Inflammatory macrophage (primary cell): ENCODE measurements at regions not wholly inside any gene's neighbourhood (a gene's known extent, or its start where the extent isn't known, plus 50 kb on each side); places are given as distances from the start of the nearest gene placed in this dataset.
"Not testable (repeated sequence)": the region's sequence is repeated elsewhere in the genome, so short reads cannot be mapped to it uniquely, and the experiment has no call there.

Experiments used
- DNase-seq, 2 donors: peaks; one replicate each; pipeline ENCODE4 v3.0.0-alpha.2; 2020 to 2022

- DNase-seq: no peak
Observed at GRCh38 chr1:68675336-68675735, 178.5 kb upstream of the DEPDC1 start.

- DNase-seq: no peak
Observed at GRCh38 chr1:68677684-68678351, 180.9 kb upstream of the DEPDC1 start.

- no peak for DNase-seq
Observed at GRCh38 chr1:68696221-68696620, 199.3 kb upstream of the DEPDC1 start.

- DNase-seq: no peak
Observed at GRCh38 chr1:68703921-68704354, 207.1 kb upstream of the DEPDC1 start.

GRCh38 chr1:68704800-68705443 is 208.0 kb upstream of the DEPDC1 start:
- DNase-seq: no peak

GRCh38 chr1:68705466-68705865 is 208.6 kb upstream of the DEPDC1 start:
- DNase-seq: no peak

GRCh38 chr1:68706639-68707317 is 209.9 kb upstream of the DEPDC1 start:
- DNase-seq: no peak

- no peak for DNase-seq
Observed at GRCh38 chr1:68717330-68717729, 220.4 kb upstream of the DEPDC1 start.

- DNase-seq: no peak
Observed at GRCh38 chr1:68720476-68720875, 223.6 kb upstream of the DEPDC1 start.

- no peak for DNase-seq
Observed at GRCh38 chr1:68723791-68724190, 226.9 kb upstream of the DEPDC1 start.

- DNase-seq: no peak
Observed at GRCh38 chr1:68725001-68725752, 228.3 kb upstream of the DEPDC1 start.

GRCh38 chr1:68739486-68739885 is 242.6 kb upstream of the DEPDC1 start:
- DNase-seq: not testable (repeated sequence)

GRCh38 chr1:68745011-68745410 is 248.1 kb upstream of the DEPDC1 start:
- DNase-seq: no peak

GRCh38 chr1:68745451-68745850 is 248.6 kb upstream of the DEPDC1 start:
- DNase-seq: no peak

GRCh38 chr1:68746378-68746777 is 249.5 kb upstream of the DEPDC1 start:
- DNase-seq: no peak

GRCh38 chr1:68751723-68752122 is 254.8 kb upstream of the DEPDC1 start:
- DNase-seq: no peak

- no peak for DNase-seq
Observed at GRCh38 chr1:68758666-68759209, 261.9 kb upstream of the DEPDC1 start.

- no peak for DNase-seq
Observed at GRCh38 chr1:68767941-68768340, 271.1 kb upstream of the DEPDC1 start.

- no peak for DNase-seq
Observed at GRCh38 chr1:68770817-68771216, 273.9 kb upstream of the DEPDC1 start.

GRCh38 chr1:68777851-68778250 is 281.0 kb upstream of the DEPDC1 start:
- no peak for DNase-seq

- DNase-seq: not testable (repeated sequence)
Observed at GRCh38 chr1:68779841-68780240, 283.0 kb upstream of the DEPDC1 start.

GRCh38 chr1:68780919-68781318 is 284.0 kb upstream of the DEPDC1 start:
- no peak for DNase-seq

- DNase-seq: no peak
Observed at GRCh38 chr1:68782890-68783289, 286.0 kb upstream of the DEPDC1 start.
